GM20000 (cell line): ENCODE measurements at regions not wholly inside any gene's neighbourhood (a gene's known extent, or its start where the extent isn't known, plus 50 kb on each side); places are given as distances from the start of the nearest gene placed in this dataset.
A peak's percentile ranks its signal among the peaks of the same experiment; 100 is the strongest.

Experiments
- DNase-seq: peaks from one replicate; pipeline ENCODE4 v3.0.0; 2012; ENCODE audit warnings: low spot score
- CTCF ChIP-seq: IDR thresholded peaks from 2 replicates; pipeline ENCODE4 v1.5.1; 2012; ENCODE audit warnings: mild to moderate bottlenecking, control low read depth; ENCODE audit errors: extremely low read depth, missing control alignments

GRCh38 chr12:3995306-3995705 is 122.1 kb upstream of the PARP11 start:
- TF ChIP-seq CTCF, result no peak
- no peak for DNase-seq

- no peak for TF ChIP-seq CTCF
Observed at GRCh38 chr12:3994500-3994899, 121.3 kb upstream of the PARP11 start.

GRCh38 chr12:3992945-3993344 is 119.7 kb upstream of the PARP11 start:
- TF ChIP-seq CTCF, result no peak

More at GRCh38 chr12:3994500-3994899, 121.3 kb upstream of the PARP11 start:
- DNase-seq, result no peak

GRCh38 chr12:3991798-3992580 is 118.8 kb upstream of the PARP11 start:
- DNase-seq, result no peak
- no peak for TF ChIP-seq CTCF

More at GRCh38 chr12:3992945-3993344, 119.7 kb upstream of the PARP11 start:
- DNase-seq, result no peak

GRCh38 chr12:3990501-3991280 is 117.5 kb upstream of the PARP11 start:
- no peak for DNase-seq
- no peak for TF ChIP-seq CTCF

GRCh38 chr12:3989218-3989550 is 116.0 kb upstream of the PARP11 start:
- no peak for TF ChIP-seq CTCF
- no peak for DNase-seq

- DNase-seq, result peak; percentile 64
- no peak for TF ChIP-seq CTCF
Observed at GRCh38 chr12:3988519-3989217, 115.5 kb upstream of the PARP11 start.
